ENCODE measurements at regions not wholly inside any gene's neighbourhood (a gene's known extent, or its start where the extent isn't known, plus 50 kb on each side); places are given as distances from the start of the nearest gene placed in this dataset.
"Not testable (repeated sequence)": the region's sequence is repeated elsewhere in the genome, so short reads cannot be mapped to it uniquely, and the experiment has no call there.

DNA sequence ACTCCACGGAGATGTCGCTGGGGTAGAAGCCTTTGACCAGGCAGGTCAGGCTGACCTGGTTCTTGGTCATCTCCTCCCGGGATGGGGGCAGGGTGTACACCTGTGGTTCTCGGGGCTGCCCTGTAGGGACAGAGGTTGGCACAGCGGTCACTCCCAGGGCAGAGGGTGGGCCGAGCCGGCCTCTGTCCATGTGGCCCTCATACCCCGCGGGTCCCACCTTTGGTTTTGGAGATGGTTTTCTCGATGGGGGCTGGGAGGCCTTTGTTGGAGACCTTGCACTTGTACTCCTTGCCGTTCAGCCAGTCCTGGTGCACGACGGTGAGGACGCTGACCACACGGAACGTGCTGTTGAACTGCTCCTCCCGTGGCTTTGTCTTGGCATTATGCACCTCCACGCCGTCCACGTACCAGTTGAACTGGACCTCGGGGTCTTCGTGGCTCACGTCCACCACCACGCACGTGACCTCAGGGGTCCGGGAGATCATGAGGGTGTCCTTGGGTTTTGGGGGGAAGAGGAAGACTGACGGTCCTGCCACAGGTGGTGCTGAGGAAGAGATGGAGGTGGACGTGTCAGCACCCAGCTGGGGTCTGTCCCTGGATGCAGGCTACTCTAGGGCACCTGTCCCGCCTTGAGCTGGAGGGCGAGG lies 117.1 kb downstream of the TMEM121 start:
- H3K9me3 ChIP-seq (ENCODE audit: control insufficient read depth in 2 of 2, insufficient read depth in 1 of 2, low read depth in 1 of 2, low read length in 1 of 2); H3K36me3 ChIP-seq (ENCODE audit: control insufficient read depth in 2 of 2, insufficient read depth in 2 of 2, low read length in 1 of 2); H3K27me3 ChIP-seq (ENCODE audit: control insufficient read depth in 1 of 2, insufficient read depth in 2 of 2, low read length in 2 of 2); H3K4me1 ChIP-seq (ENCODE audit: control insufficient read depth in 2 of 2, insufficient read depth in 2 of 2, low read length in 1 of 2); H3K4me3 ChIP-seq (ENCODE audit: low read depth in 1 of 2, low read length in 2 of 2); H3K27ac ChIP-seq (ENCODE audit: low read depth in 2 of 2, low read length in 1 of 2): not testable (repeated sequence)
- WGBS, 2 donors = 85 to 86% methylated on average over 29 to 30 of the region's 30 CpGs

DNA sequence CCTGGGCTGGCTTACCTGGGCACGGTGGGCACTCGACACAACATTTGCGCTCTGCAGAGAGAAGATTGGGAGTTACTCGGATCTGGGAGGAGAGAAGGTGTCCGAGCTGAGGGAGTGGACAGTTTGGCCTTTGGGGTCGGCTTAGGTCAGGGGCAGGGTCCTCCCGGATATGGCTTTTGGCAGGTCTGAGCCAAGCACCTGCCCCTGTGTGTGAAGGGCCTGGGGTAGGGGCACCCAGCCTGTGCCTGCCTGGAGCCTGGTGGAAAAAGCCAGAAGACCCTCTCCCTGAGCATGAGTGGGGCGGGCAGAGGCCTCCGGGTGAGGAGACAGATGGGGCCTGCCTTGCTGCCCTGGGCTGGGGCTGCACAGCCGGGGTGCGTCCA lies 117.7 kb downstream of the TMEM121 start:
- H3K36me3 ChIP-seq (ENCODE audit: control insufficient read depth in 2 of 2, insufficient read depth in 2 of 2, low read length in 1 of 2); H3K27me3 ChIP-seq (ENCODE audit: control insufficient read depth in 1 of 2, insufficient read depth in 2 of 2, low read length in 2 of 2); H3K9me3 ChIP-seq (ENCODE audit: control insufficient read depth in 2 of 2, insufficient read depth in 1 of 2, low read depth in 1 of 2, low read length in 1 of 2); H3K4me3 ChIP-seq (ENCODE audit: low read depth in 1 of 2, low read length in 2 of 2); H3K27ac ChIP-seq (ENCODE audit: low read depth in 2 of 2, low read length in 1 of 2); H3K4me1 ChIP-seq (ENCODE audit: control insufficient read depth in 2 of 2, insufficient read depth in 2 of 2, low read length in 1 of 2): not testable (repeated sequence)
- WGBS, 2 donors = 86 to 91% methylated on average over 10 to 11 of the region's 11 CpGs

DNA sequence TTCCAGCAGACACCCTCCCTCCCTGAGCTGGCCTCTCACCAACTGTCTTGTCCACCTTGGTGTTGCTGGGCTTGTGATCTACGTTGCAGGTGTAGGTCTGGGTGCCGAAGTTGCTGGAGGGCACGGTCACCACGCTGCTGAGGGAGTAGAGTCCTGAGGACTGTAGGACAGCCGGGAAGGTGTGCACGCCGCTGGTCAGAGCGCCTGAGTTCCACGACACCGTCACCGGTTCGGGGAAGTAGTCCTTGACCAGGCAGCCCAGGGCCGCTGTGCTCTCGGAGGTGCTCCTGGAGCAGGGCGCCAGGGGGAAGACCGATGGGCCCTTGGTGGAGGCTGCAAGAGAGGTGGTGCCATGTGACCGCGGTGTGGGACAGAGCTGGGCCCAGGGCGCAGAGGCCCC lies 118.1 kb downstream of the TMEM121 start:
- H3K36me3 ChIP-seq (ENCODE audit: control insufficient read depth in 2 of 2, insufficient read depth in 2 of 2, low read length in 1 of 2); H3K9me3 ChIP-seq (ENCODE audit: control insufficient read depth in 2 of 2, insufficient read depth in 1 of 2, low read depth in 1 of 2, low read length in 1 of 2); H3K4me3 ChIP-seq (ENCODE audit: low read depth in 1 of 2, low read length in 2 of 2); H3K27me3 ChIP-seq (ENCODE audit: control insufficient read depth in 1 of 2, insufficient read depth in 2 of 2, low read length in 2 of 2); H3K27ac ChIP-seq (ENCODE audit: low read depth in 2 of 2, low read length in 1 of 2); H3K4me1 ChIP-seq (ENCODE audit: control insufficient read depth in 2 of 2, insufficient read depth in 2 of 2, low read length in 1 of 2): not testable (repeated sequence)
- 89 to 90% methylated on average over 16 to 19 of the region's 19 CpGs for WGBS, 2 donors

DNA sequence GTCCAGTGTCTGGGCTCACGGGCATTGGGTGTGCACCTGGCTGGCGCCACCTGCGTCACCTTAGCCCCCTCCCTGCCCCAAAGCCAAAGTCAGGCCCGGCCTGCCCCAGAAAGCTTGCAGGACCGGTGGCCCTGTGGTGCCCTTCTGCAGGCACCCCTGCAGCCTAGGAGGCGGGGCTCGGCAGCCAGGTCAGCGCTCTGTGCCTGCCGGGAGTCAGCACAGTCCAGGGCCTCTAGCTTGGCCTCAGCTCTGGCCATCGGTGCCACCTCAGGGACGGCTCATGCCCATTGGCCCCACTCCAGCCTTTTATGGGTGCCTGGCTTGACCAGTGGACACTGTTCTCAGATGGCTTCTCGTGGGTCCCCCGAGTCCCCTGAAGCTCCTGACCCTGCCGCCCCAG lies 118.5 kb downstream of the TMEM121 start:
- not testable (repeated sequence) for H3K4me3 ChIP-seq (ENCODE audit: low read depth in 1 of 2, low read length in 2 of 2); H3K36me3 ChIP-seq (ENCODE audit: control insufficient read depth in 2 of 2, insufficient read depth in 2 of 2, low read length in 1 of 2); H3K9me3 ChIP-seq (ENCODE audit: control insufficient read depth in 2 of 2, insufficient read depth in 1 of 2, low read depth in 1 of 2, low read length in 1 of 2); H3K27ac ChIP-seq (ENCODE audit: low read depth in 2 of 2, low read length in 1 of 2); H3K27me3 ChIP-seq (ENCODE audit: control insufficient read depth in 1 of 2, insufficient read depth in 2 of 2, low read length in 2 of 2); H3K4me1 ChIP-seq (ENCODE audit: control insufficient read depth in 2 of 2, insufficient read depth in 2 of 2, low read length in 1 of 2)
- 78% methylated on average over 11 of the region's 14 CpGs; no CpG with 5 or more reads in 1 of the 2 donors for WGBS, 2 donors

DNA sequence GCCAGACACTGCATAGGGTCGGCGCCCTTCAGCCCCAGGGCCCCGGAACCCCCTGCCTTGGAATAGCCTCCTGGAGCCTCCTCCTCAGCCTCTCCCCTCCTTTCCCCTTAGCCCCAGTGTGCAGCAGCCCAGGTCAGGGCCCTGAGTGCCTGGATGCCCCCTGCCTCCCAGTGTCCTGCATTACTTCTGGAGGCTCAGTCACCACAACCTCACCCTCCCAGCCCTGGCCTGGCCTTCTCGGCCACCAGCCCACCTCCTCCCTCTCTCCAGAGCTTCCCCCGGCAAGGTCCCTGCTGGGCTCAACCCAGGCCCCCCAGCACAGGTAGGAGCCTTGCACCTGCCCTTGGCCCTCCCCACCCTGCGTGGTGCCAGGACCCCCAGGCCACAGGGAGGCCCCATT lies 119.0 kb downstream of the TMEM121 start:
- WGBS, 2 donors = no CpG with 5 or more reads among the region's 6 CpGs

DNA sequence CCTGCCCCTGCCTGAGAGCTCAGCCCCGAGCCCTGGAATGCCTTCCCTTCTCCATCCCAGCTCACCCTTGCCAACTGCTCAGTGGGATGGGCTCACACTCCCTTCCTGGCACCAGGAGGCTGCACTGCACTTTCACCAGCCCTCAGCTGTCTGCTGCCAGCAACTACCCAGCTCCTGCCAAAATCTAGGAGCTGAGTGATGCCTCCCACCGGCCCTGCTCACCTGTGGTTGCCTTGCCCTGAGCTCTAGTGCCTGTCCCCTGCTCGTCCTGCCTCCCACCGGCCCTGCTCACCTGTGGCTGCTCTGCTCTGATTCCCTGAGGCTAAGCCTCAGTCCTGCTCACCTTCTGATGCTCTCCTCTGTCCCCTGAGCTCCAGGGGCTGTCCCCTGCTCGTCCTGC lies 119.8 kb downstream of the TMEM121 start:
- H3K27me3 ChIP-seq (ENCODE audit: control insufficient read depth in 1 of 2, insufficient read depth in 2 of 2, low read length in 2 of 2) = no peaks in the 10 kb centered on the region
- WGBS, 2 donors = 45 to 50% methylated on average over 4 to 5 of the region's 5 CpGs
- H3K36me3 ChIP-seq (ENCODE audit: control insufficient read depth in 2 of 2, insufficient read depth in 2 of 2, low read length in 1 of 2) = no peaks in the 10 kb centered on the region
- no peak overlapping the region for H3K27ac ChIP-seq (ENCODE audit: low read depth in 2 of 2, low read length in 1 of 2)
- H3K4me3 ChIP-seq (ENCODE audit: low read depth in 1 of 2, low read length in 2 of 2) = no peak overlapping the region
- no peaks in the 10 kb centered on the region for H3K4me1 ChIP-seq (ENCODE audit: control insufficient read depth in 2 of 2, insufficient read depth in 2 of 2, low read length in 1 of 2)
- H3K9me3 ChIP-seq (ENCODE audit: control insufficient read depth in 2 of 2, insufficient read depth in 1 of 2, low read depth in 1 of 2, low read length in 1 of 2) = peaks cover 0 to under 1% of the 10 kb centered on the region in 2 donors

More for the DNA sequence above, 119.0 kb downstream of the TMEM121 start:
- not testable (repeated sequence) for H3K9me3 ChIP-seq (ENCODE audit: control insufficient read depth in 2 of 2, insufficient read depth in 1 of 2, low read depth in 1 of 2, low read length in 1 of 2); H3K27ac ChIP-seq (ENCODE audit: low read depth in 2 of 2, low read length in 1 of 2); H3K4me3 ChIP-seq (ENCODE audit: low read depth in 1 of 2, low read length in 2 of 2); H3K27me3 ChIP-seq (ENCODE audit: control insufficient read depth in 1 of 2, insufficient read depth in 2 of 2, low read length in 2 of 2); H3K36me3 ChIP-seq (ENCODE audit: control insufficient read depth in 2 of 2, insufficient read depth in 2 of 2, low read length in 1 of 2); H3K4me1 ChIP-seq (ENCODE audit: control insufficient read depth in 2 of 2, insufficient read depth in 2 of 2, low read length in 1 of 2)

DNA sequence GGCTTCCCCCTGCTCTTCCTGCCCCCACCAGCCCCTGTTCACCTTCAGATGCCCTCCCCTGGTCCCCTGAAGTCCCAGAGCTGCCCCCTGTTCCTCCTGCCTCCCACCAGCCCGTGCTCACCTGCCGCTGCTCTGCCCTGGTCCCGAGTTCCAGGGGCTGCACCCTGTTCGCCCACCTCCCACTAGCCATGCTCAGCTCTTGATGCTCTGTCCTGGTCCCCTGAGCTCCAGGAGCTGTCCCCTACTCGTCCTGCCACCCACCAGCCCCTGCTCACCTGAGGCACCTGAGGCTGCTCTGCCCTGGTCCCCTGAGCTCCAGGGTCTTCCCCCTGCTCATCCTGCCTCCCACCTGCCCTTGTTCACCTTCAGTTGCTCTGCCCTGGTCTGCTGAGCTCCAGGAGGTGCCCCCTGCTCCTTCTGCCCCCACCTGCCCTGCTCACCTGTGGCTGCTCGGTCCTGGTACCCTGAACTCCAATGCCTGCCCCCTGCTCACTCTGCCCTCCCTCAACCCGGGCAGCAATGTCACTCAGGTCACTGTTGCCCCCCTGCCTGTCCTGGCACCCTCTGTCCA lies 120.4 kb downstream of the TMEM121 start:
- not testable (repeated sequence) for H3K36me3 ChIP-seq (ENCODE audit: control insufficient read depth in 2 of 2, insufficient read depth in 2 of 2, low read length in 1 of 2); H3K27ac ChIP-seq (ENCODE audit: low read depth in 2 of 2, low read length in 1 of 2); H3K4me1 ChIP-seq (ENCODE audit: control insufficient read depth in 2 of 2, insufficient read depth in 2 of 2, low read length in 1 of 2); H3K4me3 ChIP-seq (ENCODE audit: low read depth in 1 of 2, low read length in 2 of 2); H3K27me3 ChIP-seq (ENCODE audit: control insufficient read depth in 1 of 2, insufficient read depth in 2 of 2, low read length in 2 of 2); H3K9me3 ChIP-seq (ENCODE audit: control insufficient read depth in 2 of 2, insufficient read depth in 1 of 2, low read depth in 1 of 2, low read length in 1 of 2)
- WGBS, 2 donors = 59 to 72% methylated on average over 7 of the region's 7 CpGs

DNA sequence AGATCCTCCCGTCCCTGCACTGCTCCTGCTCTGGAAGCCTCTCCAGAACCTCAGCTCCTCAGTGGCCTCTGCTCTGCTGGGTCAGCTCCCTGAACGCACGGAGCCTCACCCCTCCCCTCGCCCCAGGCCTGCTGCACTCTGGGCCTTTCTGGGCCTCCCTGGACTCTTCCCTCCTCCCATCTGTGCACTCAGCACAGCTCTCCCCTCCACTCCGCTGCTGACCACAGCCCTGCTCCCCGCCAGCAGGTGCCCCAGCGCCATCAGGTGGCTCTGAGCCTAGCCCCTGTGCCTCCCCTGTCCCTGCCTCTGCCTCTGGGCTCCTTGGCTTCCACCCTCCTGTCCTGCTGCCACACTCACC lies 121.0 kb downstream of the TMEM121 start:
- not testable (repeated sequence) for H3K4me3 ChIP-seq (ENCODE audit: low read depth in 1 of 2, low read length in 2 of 2); H3K4me1 ChIP-seq (ENCODE audit: control insufficient read depth in 2 of 2, insufficient read depth in 2 of 2, low read length in 1 of 2); H3K27me3 ChIP-seq (ENCODE audit: control insufficient read depth in 1 of 2, insufficient read depth in 2 of 2, low read length in 2 of 2); H3K9me3 ChIP-seq (ENCODE audit: control insufficient read depth in 2 of 2, insufficient read depth in 1 of 2, low read depth in 1 of 2, low read length in 1 of 2); H3K36me3 ChIP-seq (ENCODE audit: control insufficient read depth in 2 of 2, insufficient read depth in 2 of 2, low read length in 1 of 2); H3K27ac ChIP-seq (ENCODE audit: low read depth in 2 of 2, low read length in 1 of 2)
- WGBS, 2 donors = 48 to 69% methylated on average over 7 of the region's 7 CpGs

DNA sequence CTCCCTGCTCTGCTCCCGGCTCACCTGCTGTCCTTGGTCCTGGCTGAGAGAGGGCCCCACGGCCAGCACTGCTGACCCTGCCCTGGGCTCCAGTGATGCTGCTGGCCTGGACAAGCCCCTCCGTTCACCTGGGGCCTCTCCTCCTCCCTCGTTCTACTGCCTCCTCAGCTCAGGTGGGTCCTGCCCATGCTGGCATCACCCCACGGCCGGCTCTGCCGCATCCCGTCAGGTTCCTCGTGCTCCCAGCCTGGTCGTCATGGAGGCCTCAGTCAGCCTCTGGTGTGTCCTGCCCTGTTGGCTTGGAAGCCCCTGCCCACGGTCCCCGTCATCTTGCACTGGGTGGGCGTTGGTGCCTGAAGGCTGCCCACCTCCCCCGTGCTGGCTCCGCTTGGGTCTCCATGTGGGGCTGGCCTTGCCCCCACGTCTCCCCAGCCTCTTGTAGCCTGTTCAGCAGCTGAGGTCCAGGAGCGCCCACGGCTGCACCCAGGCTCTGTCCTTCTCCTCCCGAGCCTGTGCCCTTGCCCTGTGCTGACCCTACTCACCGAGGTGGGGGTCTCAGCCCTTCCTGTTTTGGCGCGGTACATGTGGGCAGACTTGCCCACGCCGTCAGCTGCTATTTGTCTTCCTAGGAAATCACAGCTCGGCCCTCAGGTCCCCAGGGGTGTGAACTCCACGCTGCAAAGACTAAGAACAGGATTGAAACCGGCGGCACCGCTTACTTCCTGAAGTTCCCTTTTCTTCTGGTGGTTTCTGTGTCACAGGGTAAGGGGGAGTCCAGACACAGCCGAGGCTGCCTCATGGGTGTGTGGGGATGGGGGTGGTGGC lies 121.6 kb downstream of the TMEM121 start:
- WGBS, 2 donors = 77% methylated on average over 30 of the region's 30 CpGs
- H3K4me1 ChIP-seq (ENCODE audit: control insufficient read depth in 2 of 2, insufficient read depth in 2 of 2, low read length in 1 of 2) = no peaks in the 10 kb centered on the region
- H3K27me3 ChIP-seq (ENCODE audit: control insufficient read depth in 1 of 2, insufficient read depth in 2 of 2, low read length in 2 of 2) = no peaks in the 10 kb centered on the region
- H3K4me3 ChIP-seq (ENCODE audit: low read depth in 1 of 2, low read length in 2 of 2) = no peak overlapping the region
- no peaks in the 10 kb centered on the region for H3K36me3 ChIP-seq (ENCODE audit: control insufficient read depth in 2 of 2, insufficient read depth in 2 of 2, low read length in 1 of 2)
- H3K27ac ChIP-seq (ENCODE audit: low read depth in 2 of 2, low read length in 1 of 2) = no peak overlapping the region
- no peaks in the 10 kb centered on the region for H3K9me3 ChIP-seq (ENCODE audit: control insufficient read depth in 2 of 2, insufficient read depth in 1 of 2, low read depth in 1 of 2, low read length in 1 of 2)
